Esophagus muscularis mucosa (tissue), 4 donors: ENCODE measurements at regions not wholly inside any gene's neighbourhood (a gene's known extent, or its start where the extent isn't known, plus 50 kb on each side); places are given as distances from the start of the nearest gene placed in this dataset.

Experiments used
- DNase-seq: peaks from one replicate; pipeline ENCODE4 v3.0.0-alpha.2; 2017; ENCODE audit errors: extremely low spot score
- H3K27ac ChIP-seq, 4 donors: fragments of 200-600 bp; sonication (generic); replicated peaks in 1 of 4; 1 replicate in 3 of 4; 2 replicates in 1 of 4; pipeline ENCODE4 v1.5.1; 2016 to 2019; ENCODE audit warnings: mild to moderate bottlenecking in 1 of 4
- H3K27me3 ChIP-seq, 4 donors: fragments of 200-600 bp; sonication (generic); one replicate each; pipeline versions ENCODE4 v1.5.1 to v1.6.0; 2016 to 2019
- H3K36me3 ChIP-seq, 4 donors: fragments of 200-600 bp; sonication (generic); one replicate each; pipeline ENCODE4 v1.5.1; 2016 to 2019
- H3K4me1 ChIP-seq, 4 donors: fragments of 200-600 bp; sonication (generic); one replicate each; pipeline ENCODE4 v1.5.1; 2016 to 2019
- H3K4me3 ChIP-seq, 4 donors: fragments of 200-600 bp; sonication (generic); 1 replicate in 2 of 4; 2 replicates in 2 of 4; pipeline ENCODE4 v1.5.1; 2016 to 2019; ENCODE audit warnings: mild to moderate bottlenecking in 4 of 4, moderate library complexity in 1 of 4
- H3K9me3 ChIP-seq, 4 donors: fragments of 200-600 bp; sonication (generic); 1 replicate in 3 of 4; 2 replicates in 1 of 4; pipeline ENCODE4 v1.5.1; 2016 to 2019
- CTCF ChIP-seq, 3 experiments: fragments of 200-600 bp in 2 of 3; fragments of 450-650 bp in 1 of 3; sonication (generic) in 2 of 3; IDR thresholded peaks; one replicate each; pipeline ENCODE4 v1.5.1; 2017 to 2019; ENCODE audit warnings: antibody characterized with exemption in 3 of 3, mild to moderate bottlenecking in 2 of 3, moderate library complexity in 1 of 3
- EP300 ChIP-seq: sonication (generic); formaldehyde crosslinking; IDR thresholded peaks from one replicate; pipeline ENCODE4 v1.6.1; 2017; ENCODE audit warnings: antibody characterized with exemption
- POLR2A ChIP-seq: fragments of 450-650 bp; IDR thresholded peaks from one replicate; pipeline ENCODE4 v1.6.1; 2017; ENCODE audit warnings: antibody characterized with exemption, moderate library complexity, mild to moderate bottlenecking, low read depth
- POLR2AphosphoS5 ChIP-seq, 2 donors: sonication (generic); formaldehyde crosslinking; IDR thresholded peaks; one replicate each; pipeline ENCODE4 v1.6.1; 2017; ENCODE audit warnings: antibody characterized with exemption in 2 of 2
- WGBS: methylation state at CpG from one replicate; pipeline ENCODE4 v1.1.5; 2018; 5-methylcytosine and 5-hydroxymethylcytosine counted together
- intact Hi-C: fragments of 100-400 bp; cut with DNase I; formaldehyde crosslinking; loops from one replicate; pipeline ENCODE4 v1.15.1; 2023

DNA sequence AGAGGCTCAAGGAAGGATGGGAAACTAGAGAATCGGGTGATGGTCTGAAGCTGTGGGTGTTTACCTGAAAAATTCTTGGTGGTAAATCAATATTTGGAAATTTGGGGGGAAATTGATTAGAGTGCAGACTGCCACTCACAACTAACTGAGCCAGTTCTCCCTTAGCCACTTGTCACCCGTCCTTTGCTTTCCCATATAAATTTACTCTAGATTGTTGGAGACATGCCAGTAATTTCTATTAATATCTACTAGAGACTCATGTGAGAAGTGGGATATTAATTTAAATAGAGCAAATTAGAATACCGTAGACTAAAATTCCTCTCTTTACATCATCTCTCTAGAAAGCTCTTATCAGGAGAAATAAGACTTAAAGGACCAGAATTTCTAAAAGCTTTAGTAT lies 471.3 kb upstream of the DAB2 start:
- no peak for TF ChIP-seq POLR2A
- TF ChIP-seq EP300: no peak
- H3K9me3 ChIP-seq: no peaks in the 10 kb centered on the region
- H3K27ac ChIP-seq: no peak overlapping the region
- no peaks in the 10 kb centered on the region for H3K36me3 ChIP-seq
- no peak for DNase-seq
- intact Hi-C loops: no loop called here
- WGBS: 79% methylated on average over 3 of the region's 3 CpGs
- H3K4me3 ChIP-seq: no peak overlapping the region
- peaks cover 0 to 6% (median 0%) of the 10 kb centered on the region in 4 donors for H3K4me1 ChIP-seq
- H3K27me3 ChIP-seq: no peaks in the 10 kb centered on the region

- intact Hi-C loops: no loop called here
- no peak for DNase-seq
- Histone ChIP-seq H3K4me1 (peaks cover 0 to 6% (median 0%) of the 10 kb centered on the region in 4 donors), H3K36me3 (no peaks in the 10 kb centered on the region), H3K27ac (no peak overlapping the region), H3K4me3 (no peak overlapping the region), H3K27me3 (no peaks in the 10 kb centered on the region), H3K9me3 (no peaks in the 10 kb centered on the region)
- WGBS: 32% methylated on average over 1 of the region's 1 CpG
- TF ChIP-seq CTCF (IDR thresholded peaks at IDR 0.05) (no peak), EP300 (no peak), POLR2AphosphoS5 (IDR thresholded peaks at IDR 0.05) (no peak)
Measured at GRCh38 chr5:39892708-39893107, 467.9 kb upstream of the DAB2 start.

DNA sequence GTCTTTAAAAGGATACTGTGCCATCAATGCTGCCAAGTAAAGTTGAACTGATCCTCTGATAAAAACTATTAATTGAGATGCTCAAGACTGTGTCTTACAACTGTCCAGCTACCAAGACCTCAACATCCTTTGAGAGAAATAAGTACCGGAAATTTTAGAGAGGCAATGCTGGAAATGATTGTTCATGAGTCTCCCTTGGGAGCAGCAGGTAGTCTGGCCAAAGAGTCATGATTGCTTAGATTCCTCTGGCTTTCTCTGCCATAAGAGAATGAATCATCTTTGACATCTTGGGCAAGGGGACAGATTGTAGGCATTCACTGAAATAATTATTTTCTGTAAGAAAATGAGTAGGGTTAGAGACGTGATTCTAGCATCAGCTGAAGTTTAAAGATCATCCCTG lies 466.6 kb upstream of the DAB2 start:
- no peak for TF ChIP-seq POLR2A
- no peak for TF ChIP-seq POLR2AphosphoS5 (IDR thresholded peaks at IDR 0.05)
- TF ChIP-seq EP300: no peak
- TF ChIP-seq CTCF (IDR thresholded peaks at IDR 0.05): no peak
- Histone ChIP-seq H3K4me3 (no peak overlapping the region), H3K4me1 (peaks cover 0 to 6% (median 0%) of the 10 kb centered on the region in 4 donors), H3K9me3 (peaks cover 0 to 2% (median 0%) of the 10 kb centered on the region in 4 donors), H3K36me3 (no peaks in the 10 kb centered on the region), H3K27me3 (no peaks in the 10 kb centered on the region), H3K27ac (no peak overlapping the region)
- intact Hi-C loops: no loop called here
- no peak for DNase-seq
- 38% methylated on average over 2 of the region's 2 CpGs for WGBS

DNA sequence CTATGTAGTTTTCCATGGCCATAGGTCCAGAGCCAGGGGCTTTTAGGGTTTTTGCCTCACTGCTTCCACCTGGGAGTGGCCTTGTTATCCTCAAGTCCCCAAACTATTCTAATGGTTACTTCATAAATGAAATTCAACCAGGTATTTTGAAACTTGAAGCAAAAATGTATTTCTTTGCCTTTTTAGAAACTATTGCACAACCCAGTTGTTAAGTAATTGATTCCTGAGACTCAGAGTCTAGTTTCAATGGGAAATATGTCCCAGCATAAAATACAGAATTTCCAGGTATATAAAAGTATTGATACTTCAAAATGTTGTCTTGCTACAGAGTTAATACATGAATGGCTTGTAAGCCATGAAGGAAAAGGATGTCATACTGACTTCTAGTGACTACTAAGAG lies 456.2 kb upstream of the DAB2 start:
- intact Hi-C loops: no loop called here
- H3K27me3 ChIP-seq: no peaks in the 10 kb centered on the region
- H3K9me3 ChIP-seq: no peaks in the 10 kb centered on the region
- TF ChIP-seq POLR2A: no peak
- TF ChIP-seq CTCF (IDR thresholded peaks at IDR 0.05): no peak
- no peak for TF ChIP-seq POLR2AphosphoS5 (IDR thresholded peaks at IDR 0.05)
- no peak for TF ChIP-seq EP300
- H3K27ac ChIP-seq: no peak overlapping the region
- no peaks in the 10 kb centered on the region for H3K4me1 ChIP-seq
- no peaks in the 10 kb centered on the region for H3K36me3 ChIP-seq
- no peak overlapping the region for H3K4me3 ChIP-seq
- no peak for DNase-seq

GRCh38 chr5:39877479-39877878 lies 452.7 kb upstream of the DAB2 start:
- TF ChIP-seq CTCF (IDR thresholded peaks at IDR 0.05) (no peak), POLR2A (no peak), EP300 (no peak), POLR2AphosphoS5 (IDR thresholded peaks at IDR 0.05) (no peak)
- intact Hi-C loops: no loop called here
- no peak overlapping the region for H3K27ac ChIP-seq
- no peaks in the 10 kb centered on the region for H3K36me3 ChIP-seq
- 95% methylated on average over 3 of the region's 3 CpGs for WGBS
- DNase-seq: no peak
- no peaks in the 10 kb centered on the region for H3K4me1 ChIP-seq
- H3K9me3 ChIP-seq: no peaks in the 10 kb centered on the region
- H3K27me3 ChIP-seq: no peaks in the 10 kb centered on the region
- H3K4me3 ChIP-seq: no peak overlapping the region
